GM21515 (cell line): ENCODE measurements at regions not wholly inside any gene's neighbourhood (a gene's known extent, or its start where the extent isn't known, plus 50 kb on each side); places are given as distances from the start of the nearest gene placed in this dataset.
"Not testable (repeated sequence)": the region's sequence is repeated elsewhere in the genome, so short reads cannot be mapped to it uniquely, and the experiment has no call there.

Experiments
- ATAC-seq: cut with Tn5 transposase; IDR thresholded peaks from one replicate; pipeline ENCODE4 v1.9.1; 2021; ENCODE audit not compliant: unreplicated experiment

DNA sequence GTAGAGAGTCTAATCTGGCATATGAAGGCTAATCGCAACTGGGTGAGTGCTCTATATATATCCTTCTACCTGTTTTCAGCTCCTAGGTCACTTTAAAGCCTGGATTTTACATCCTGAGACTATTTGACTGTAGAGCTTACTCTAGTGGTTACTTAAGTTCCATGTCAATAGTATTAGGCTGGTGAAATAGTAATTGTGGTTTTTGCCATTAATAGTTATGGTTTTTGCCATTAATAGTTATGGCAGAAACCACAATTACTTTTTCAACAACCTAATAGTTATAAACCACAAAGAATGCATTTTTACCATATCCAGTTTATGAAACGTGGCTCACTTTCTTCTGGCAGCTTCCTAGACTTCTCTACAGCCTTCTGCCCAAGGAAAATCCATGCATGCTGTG, 263.1 kb upstream of the KIAA1217 start:
- ATAC-seq: no peak

DNA sequence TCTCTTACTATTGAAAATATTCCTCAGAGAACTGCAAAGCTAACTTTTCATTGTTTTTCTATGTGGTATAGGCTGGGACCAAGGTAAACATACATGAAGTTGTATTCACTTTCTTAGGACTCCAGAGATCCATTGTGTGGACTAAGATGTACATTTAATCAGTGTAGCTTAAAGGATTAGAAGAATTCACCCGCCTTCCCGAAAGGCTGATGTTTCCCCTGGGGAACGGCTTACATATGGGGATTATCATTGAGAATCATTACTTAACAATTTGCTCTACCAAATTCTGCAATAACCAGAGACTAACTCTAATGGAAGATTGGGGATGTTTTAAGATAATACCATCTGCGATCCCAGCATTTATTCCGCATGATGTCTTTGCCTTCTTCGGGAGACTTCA, 257.1 kb upstream of the KIAA1217 start:
- no peak for ATAC-seq

DNA sequence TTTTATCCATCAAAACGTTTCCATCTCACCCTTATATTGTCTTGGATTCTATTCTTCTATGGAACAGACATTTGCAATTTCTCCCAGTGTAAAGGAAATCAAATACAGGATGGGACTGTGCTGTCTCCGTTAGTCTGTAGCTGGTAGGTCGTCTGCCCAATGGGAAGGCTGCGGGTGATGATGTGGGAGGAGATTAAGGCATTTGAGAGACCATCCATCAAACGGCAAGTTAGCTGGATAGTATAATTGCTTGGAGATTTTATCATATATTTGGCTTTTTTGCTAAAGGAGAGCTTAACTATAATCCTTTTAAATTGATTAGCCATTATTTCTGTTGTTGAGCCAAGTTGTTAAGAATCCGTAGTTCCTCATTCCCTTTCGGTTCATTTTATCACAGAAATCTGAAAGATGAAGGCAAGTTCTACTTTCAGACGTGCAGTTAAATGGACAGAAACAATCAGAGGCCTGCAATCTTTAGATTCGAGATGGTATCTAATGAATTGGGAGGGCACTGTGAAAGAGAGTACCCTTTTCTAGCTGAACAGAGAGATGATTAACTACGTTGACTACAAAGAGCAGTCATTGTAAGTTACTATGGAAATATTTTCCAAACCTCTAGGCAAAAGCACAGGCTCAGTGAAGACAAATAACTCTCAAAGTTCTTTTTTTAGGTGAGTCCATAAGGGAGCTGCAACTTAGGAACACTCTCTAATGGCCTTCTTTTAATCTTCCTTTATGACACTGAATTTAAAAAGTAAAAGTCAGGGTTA, 253.3 kb upstream of the KIAA1217 start:
- no peak for ATAC-seq

DNA sequence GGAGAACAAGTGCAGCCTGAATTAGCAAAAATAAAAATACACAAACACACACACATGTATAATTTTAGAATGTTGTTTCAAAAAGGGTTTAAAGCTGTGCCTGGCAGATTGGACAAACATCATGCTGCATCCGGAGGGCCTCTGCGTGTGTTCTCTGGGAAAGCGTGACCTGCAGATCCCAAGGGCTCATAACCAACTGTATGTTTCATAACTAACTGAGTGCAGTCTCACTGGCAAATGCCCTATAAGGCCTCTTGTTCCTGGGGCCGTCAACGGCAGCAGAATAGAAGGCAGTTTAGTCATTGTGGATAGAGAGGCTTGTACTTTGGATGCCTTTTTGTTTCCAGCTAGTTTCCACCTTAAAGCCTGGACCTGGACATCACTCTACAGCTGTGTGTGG, 243.8 kb upstream of the KIAA1217 start:
- no peak for ATAC-seq

DNA sequence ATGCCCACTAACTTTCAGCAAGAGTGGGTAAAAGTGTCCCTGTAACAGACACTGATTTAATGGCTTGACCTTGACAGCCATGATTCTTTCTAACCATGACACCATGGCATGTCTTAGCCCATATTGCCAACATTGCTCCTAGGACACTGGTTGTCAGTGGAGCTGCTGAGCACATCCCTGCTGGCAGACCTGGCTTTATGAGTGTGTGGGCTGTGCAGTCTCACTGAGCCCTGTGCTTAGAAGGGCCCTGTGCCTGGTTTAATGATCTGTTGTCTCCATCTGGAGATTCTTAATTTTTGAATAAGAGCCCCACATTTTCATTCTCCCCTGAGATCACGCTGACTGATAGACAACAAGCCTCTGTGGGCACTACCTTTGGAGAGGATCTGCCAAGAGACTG, 243.1 kb upstream of the KIAA1217 start:
- no peak for ATAC-seq

DNA sequence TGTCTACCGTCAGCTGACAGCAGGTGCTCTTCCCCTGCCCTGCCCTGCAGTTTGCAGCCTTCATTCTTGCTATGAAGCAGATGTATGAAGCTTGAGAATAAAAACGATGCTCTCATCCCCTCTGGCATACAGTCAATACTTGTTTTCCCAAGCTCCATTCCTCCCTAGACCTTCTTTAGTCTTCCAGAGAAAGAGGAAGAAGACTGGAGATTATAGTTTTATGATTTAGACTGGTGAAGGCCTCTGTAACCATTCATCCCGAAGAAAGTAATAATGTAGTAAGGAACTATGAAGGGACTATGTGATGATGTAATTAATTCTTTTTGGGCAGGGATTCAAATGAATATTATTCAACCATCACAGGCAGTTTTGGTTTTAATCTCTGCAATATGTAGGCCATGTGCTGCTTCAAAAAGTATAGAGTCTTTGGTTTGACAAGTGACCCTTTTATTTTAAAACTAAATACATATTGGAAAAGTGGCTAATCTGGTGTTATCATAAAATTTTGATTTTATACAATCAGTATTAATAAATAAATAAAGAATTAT, 242.4 kb upstream of the KIAA1217 start:
- no peak for ATAC-seq

DNA sequence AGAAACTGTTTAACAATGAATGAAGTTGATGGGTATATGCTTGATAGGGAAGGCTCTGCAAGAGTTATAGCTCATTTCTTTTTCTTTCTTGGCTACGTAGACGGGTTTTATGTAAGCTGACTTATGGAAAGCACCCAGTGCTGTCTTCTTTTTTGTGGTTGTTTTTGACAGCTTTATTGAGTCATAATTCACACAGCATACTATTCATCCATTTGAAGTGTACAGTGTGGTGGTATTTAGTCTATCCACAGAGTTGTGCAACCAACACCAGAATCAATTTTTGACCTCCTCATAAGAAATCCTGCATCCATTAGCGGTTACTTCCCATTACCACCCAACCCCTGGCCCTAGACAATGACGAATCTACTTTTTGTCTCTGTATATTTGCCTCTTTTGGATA, 240.6 kb upstream of the KIAA1217 start:
- ATAC-seq: no peak

DNA sequence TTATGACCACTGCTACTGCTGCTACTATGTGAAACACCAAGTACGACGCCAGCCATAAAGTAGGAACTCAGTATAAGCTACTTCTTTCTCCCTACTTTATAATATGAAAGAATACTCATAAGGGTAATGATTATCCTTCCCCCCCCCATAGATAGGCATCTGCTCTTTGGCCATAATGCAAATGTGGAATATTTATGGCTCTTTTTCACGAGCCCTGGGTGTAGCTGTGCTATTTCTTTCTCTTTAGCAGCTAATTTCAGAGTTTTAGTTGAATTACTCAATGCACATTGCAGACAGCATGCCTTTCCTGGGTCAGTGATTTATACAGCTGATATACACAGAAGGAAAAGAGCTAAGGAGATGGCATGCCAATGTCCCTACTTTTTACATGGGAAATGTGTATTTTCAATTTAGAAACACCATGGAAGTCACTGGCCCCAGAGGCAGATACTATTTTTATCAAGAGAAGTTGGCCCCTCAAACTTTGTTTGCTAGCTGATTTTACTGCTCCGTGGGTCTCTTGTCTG, 234.1 kb upstream of the KIAA1217 start:
- ATAC-seq: no peak

DNA sequence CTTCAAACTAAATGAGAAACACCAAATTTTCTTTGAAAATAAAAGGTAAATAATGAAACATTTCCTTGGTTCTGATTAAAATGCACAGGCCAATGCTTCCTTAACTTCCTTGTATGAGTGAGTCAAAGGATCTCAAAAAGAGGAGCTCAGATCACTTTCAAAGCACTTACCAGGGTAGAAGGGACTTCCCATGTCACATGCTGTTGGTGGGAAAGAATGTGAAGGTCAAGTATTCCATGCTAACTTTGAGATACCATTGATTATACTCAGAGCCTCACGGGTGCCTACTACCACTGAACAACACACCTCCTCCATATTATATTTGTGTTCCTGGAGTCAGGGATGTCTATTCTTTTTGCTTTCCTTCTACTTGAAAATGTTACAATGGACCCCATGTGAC, 233.5 kb upstream of the KIAA1217 start:
- ATAC-seq: no peak

DNA sequence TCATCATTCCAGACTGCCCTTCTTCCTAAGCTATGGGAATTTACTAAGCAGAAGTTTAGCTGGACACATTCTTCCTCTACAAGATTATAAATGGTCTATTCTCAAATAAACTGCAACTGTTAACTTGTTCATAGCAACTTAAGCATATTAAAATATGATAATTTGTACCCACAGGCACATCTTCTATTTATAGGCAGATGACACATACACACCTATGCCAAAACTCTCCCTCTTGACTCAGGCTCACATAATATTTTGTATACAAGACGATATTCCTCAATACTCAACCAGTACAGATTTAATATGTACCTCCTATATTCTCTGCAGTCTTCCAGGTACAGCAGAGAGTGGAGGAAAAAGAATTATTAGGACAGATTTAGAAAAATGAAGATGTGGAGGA, 232.7 kb upstream of the KIAA1217 start:
- ATAC-seq: no peak

DNA sequence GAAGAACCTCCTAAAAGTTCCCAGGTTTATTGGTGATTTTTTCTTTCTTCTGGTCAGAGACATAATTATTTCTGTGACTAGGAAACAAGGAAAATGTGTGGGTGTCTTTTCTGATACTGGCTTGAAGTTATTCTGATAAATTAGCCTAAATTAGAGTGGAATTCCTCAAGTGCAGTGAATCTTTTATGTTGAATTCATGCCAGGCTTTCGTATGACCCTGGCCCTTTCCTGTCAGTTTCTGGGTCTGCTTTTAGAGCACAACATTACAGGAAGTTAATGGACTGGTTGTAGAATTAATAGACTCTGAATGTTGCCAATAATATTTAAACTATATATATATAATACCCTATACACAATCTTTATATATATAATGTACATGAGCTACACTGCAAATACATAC, 230.6 kb upstream of the KIAA1217 start:
- no peak for ATAC-seq

DNA sequence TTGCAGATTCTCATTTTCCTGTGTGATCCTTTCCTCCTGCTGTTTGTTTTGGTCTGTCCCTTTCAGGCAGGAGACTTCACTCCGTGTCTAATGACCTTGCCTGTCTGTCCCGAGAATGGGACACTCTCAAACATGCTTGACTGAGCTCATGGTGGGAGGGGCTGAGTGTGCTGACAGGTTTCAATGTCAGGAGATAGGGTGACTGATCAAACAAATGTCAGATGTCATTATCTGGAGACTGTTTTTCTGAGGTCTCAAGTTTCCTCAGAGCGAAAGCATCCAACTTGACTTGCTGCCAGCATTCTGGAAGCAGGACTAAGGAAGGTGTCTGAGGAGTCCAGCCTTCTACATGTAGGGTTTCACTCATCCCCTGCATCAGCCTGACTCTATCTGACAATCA, 228.8 kb upstream of the KIAA1217 start:
- ATAC-seq: no peak

DNA sequence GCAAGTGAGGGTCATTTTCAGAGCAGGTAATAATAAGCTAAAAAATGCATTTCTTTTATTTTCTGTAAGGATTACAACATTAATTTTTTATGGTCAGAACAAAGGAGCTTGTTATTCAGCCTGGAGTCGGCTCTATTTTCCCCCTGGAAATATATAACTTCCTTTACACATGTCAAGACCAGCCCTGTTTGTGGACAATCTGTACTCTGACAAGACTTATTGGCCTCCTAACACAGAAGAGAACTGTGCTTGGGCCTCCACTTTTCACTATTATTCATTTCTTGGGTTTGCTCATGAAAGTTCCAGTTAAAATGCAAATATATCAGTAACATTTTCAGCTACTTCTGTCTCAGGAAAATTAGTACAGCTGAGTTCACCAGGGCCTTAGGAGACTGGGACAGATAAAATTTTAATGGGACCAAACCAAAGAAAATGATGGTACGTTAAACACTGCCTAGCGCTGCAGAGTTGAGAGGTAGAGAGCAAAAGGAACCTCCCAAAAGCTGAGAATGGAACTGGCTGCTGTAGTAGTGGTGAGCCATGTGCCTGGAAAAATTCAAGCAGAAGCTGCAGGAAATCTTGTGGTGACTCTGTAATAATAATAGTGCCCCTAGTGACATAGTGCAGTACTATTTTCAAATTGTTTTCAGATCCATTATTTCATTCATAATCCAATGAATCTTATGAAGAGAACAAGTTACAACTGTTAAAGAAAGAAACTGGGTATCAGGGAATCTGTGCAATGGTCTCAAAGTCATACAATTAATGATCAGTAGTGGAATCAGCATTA, 227.2 kb upstream of the KIAA1217 start:
- no peak for ATAC-seq

DNA sequence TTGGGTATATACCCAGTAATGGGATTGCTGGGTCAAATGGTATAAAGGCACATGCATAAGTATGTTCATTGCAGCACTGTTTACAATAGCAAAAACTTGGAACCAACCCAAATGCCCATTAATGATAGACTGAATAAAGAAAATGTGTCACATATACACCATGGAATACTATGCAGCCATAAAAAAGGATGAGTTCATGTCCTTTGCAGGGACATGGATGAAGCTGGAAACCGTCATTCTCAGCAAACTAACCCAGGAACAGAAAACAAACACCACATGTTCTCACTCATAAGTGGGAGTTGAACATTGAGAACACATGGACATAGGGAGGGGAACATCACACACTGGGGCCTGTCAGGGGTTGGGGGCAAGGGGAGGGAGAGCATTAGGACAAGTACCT, 224.5 kb upstream of the KIAA1217 start:
- not testable (repeated sequence) for ATAC-seq

DNA sequence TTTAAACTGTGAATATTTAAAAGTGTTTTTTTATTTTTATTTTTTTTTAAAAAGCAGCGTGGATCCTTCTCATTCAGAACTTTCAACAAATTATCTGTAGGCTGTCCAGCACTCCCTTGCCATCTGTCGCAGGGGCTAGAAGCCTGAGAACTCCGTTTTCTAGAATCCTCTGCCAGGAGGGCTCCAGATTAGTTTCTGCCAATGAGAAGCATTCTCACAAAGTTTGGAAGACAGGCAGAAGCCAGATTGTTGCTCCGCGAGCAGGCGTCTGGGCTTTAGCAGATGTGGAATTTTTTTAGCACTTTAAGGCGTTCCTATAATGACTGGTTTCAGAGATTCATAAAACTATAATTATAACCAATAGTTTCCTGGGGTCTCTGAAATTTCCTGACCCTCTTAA, 220.9 kb upstream of the KIAA1217 start:
- ATAC-seq: no peak

DNA sequence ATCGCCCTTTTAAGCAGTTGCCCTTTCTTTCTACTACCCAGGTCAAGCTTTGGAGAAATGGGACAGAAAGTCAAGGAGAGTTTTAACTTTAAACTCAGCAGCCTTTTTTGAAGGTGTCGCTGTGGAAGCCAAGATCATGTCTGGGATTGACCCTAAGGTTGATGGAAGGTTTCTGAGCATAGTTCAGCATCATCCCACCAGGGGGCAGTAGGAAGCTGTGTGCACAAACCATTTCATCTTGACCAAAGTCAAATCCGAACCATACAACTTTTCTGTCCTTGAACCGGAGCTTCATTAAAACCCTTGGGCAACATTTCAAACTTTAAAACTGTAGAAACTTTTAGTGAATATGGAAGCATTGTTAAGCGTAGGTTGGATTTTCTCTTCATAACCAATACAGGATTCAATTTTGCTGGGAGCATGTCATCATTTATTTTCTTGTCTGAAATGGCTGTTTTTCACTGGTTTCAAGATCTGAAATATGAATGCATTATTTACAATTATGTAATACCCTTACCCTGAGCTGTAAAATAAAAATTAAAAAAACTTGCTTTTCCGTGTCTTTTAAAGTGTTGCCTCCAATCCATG, 214.4 kb upstream of the KIAA1217 start:
- no peak for ATAC-seq

DNA sequence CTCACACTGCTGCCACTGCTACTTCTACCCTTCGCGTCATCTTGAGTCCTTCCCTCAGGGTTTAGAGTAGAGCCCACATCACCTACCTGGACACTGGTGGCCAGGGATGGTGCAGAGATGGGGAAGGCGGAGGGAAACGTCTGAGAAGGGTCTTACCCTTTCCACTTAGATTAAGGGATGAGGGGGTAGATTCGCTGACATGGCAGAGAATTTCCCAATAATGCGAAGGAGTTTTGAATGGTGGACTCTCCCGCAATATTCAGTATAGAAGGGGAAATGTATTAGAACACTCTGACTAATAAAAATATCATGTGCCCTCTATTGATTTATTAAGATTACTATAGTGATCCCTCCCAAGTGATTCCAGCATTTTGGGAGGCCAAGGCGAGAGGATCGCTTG, 209.5 kb upstream of the KIAA1217 start:
- ATAC-seq: no peak

DNA sequence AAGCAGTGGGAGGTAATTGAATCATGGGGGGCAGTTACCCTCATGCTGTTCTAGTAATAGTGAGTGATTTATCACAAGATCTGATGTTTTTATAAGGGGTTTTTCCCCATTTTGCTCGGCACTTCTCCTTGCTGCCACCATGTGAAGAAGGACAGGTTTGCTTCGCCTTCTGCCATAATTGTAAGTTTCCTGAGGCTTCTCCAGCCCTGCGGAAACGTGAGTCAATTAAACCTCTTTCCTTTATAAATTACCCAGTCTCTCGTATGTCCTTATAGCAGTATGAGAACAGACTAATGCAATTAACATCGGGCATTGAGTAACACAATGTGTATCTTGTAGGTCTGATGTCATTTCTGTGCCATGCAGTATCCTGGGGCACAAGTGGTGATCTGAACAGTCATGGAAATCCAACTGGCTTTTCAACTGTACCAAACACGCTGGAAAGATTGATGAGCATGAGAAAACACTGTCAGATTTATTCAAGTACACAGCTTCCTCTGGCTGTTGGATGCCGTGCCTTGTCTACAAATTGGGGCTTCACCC, 208.6 kb upstream of the KIAA1217 start:
- no peak for ATAC-seq

DNA sequence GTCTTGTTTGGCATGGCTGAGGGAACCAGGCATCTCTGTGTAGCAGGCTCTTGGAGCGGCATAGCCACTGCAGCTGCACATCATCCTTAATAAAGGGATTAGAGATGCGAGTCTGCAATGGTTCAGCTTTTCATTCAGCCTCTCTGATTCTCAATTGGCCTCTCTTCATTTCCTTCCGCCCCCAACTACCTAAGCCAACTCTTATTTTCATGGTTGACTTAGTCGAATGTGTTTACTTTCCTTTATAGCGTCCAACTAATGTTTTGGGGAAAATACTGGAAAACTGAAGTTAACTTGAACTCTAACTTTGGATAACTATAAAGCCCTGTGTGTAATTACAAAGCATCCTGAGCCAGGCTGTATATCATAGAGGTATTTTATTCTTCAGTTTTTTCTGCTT, 202.2 kb upstream of the KIAA1217 start:
- no peak for ATAC-seq

DNA sequence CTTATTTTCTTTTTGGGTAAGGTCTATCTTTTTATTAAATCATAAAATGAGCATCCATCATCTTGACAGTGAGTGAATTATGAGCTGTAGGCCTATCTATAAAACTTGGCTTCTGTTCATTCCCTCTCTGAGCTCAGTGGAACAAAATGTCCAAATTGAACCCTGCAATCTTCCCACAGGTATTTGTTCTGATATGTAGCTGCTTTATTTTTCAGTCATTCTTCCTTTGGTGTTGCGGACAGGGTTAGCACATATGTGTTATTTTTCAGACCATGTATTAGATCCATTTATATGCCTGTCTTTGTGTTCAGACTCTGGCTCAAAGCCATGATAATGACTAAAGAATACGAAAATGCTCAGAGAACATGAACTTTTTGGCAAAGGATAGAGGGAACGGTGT, 201.6 kb upstream of the KIAA1217 start:
- ATAC-seq: no peak
